A549 (cell line): ENCODE measurements at regions not wholly inside any gene's neighbourhood (a gene's known extent, or its start where the extent isn't known, plus 50 kb on each side); places are given as distances from the start of the nearest gene placed in this dataset.
A peak's percentile ranks its signal among the peaks of the same experiment; 100 is the strongest.

ENCODE experiments used
- CEBPB ChIP-seq, 2 experiments: fragments of >200 bp in 1 of 2; sonication (Bioruptor Twin) in 1 of 2; formaldehyde crosslinking in 1 of 2; IDR thresholded peaks; 2 replicates each; pipeline ENCODE4 v1.6.1; 2012 to 2016
- EHMT2 ChIP-seq: fragments of 200-600 bp; sonication (generic); IDR thresholded peaks from 2 replicates; pipeline ENCODE4 v1.6.1; 2016; ENCODE audit warnings: antibody characterized with exemption, low read depth, mild to moderate bottlenecking, moderate library complexity
- HDAC2 ChIP-seq: fragments of 200-600 bp; sonication (generic); IDR thresholded peaks from 2 replicates; pipeline ENCODE4 v1.6.1; 2016
- MAZ ChIP-seq: fragments of 150-350 bp; IDR thresholded peaks from 2 replicates; pipeline ENCODE4 v1.6.1; 2014; ENCODE audit warnings: antibody characterized with exemption, low read depth, low read length, borderline replicate concordance
- SREBF2 ChIP-seq: fragments of 450-650 bp; IDR thresholded peaks from 2 replicates; pipeline ENCODE4 v1.6.1; 2014; ENCODE audit warnings: mild to moderate bottlenecking, moderate library complexity
- TF ChIP-seq, protein P1 (sequence below): fragments of >200 bp; sonication (Bioruptor Twin); formaldehyde crosslinking; IDR thresholded peaks from 3 replicates; pipeline ENCODE4 v1.5.1; 2016

DNA sequence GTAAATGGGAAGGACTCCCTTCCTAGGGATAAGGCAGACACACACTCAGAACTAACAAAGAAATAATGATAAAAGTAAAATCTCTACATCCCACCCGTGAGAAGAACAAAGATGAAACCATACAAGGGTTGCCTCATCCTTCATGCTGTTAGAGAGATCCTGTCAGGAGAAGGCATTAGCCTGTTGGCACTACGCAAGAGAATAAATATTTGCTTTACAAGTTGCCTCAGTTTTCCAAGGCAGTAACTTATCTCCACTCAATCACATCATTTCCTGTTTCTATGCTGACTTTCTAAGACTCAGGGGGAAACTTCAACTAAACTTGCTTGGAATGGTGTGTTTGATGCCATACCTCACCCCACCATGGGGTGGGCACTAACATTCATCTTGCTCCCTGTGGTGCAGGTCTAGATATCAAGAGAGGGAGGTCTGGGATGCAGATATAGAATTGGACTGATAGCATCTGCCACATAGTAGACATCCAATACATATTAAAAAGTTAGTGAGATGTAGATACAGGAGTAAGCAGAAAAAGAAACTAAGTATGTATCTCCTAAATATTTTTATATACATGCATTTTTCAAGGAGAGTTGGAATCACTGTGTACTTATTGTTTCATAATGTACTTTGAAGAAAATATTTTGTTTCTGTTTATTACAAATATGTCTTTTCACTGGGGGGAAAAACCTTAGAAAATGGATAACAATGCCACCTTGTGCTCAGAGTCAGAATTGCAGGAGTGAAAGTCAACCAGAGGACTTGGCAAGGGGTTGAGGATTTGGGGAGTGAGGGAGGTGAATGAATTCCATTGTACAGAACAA lies 57.2 kb upstream of the BEX4 start:
- TF ChIP-seq MAZ (no peak), SREBF2 (no peak), HDAC2 (no peak), EHMT2 (no peak), CEBPB (IDR thresholded peaks at IDR 0.05) (no peak)
- TF ChIP-seq, protein P1, sequence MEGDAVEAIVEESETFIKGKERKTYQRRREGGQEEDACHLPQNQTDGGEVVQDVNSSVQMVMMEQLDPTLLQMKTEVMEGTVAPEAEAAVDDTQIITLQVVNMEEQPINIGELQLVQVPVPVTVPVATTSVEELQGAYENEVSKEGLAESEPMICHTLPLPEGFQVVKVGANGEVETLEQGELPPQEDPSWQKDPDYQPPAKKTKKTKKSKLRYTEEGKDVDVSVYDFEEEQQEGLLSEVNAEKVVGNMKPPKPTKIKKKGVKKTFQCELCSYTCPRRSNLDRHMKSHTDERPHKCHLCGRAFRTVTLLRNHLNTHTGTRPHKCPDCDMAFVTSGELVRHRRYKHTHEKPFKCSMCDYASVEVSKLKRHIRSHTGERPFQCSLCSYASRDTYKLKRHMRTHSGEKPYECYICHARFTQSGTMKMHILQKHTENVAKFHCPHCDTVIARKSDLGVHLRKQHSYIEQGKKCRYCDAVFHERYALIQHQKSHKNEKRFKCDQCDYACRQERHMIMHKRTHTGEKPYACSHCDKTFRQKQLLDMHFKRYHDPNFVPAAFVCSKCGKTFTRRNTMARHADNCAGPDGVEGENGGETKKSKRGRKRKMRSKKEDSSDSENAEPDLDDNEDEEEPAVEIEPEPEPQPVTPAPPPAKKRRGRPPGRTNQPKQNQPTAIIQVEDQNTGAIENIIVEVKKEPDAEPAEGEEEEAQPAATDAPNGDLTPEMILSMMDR: peak; percentile 62
